Activated CD4-positive, alpha-beta T cell treated with anti-CD3 and anti-CD28 coated beads for 36 hours (primary cell): ENCODE measurements at regions not wholly inside any gene's neighbourhood (a gene's known extent, or its start where the extent isn't known, plus 50 kb on each side); places are given as distances from the start of the nearest gene placed in this dataset.

Experiments used
- ATAC-seq: fragments of 200-7000 bp; cut with Tn5 transposase; one replicate; pipeline ENCODE4 v1.10.0; 2021; ENCODE audit warnings: mild to moderate bottlenecking, moderate library complexity
- CTCF ChIA-PET: fragments of 350-600 bp; sonication (Branson Sonifier 250); formaldehyde crosslinking; loops from one replicate; lab custom pipeline; 2021; ENCODE audit warnings: antibody characterized with exemption; lab: Charles Lee
- POLR2A ChIA-PET: fragments of 350-600 bp; sonication (Branson Sonifier 250); formaldehyde crosslinking; loops from one replicate; lab custom pipeline; 2021; ENCODE audit warnings: antibody characterized with exemption, inconsistent platforms; lab: Charles Lee
- DNase-seq: peaks from one replicate; pipeline ENCODE4 v3.0.0-alpha.2; 2020
- H3K27ac Mint-ChIP-seq: one replicate; pipeline ENCODE4 v1.8.0; 2021; ENCODE audit warnings: mixed read lengths
- H3K27me3 Mint-ChIP-seq: one replicate; pipeline ENCODE4 v1.8.0; 2021; ENCODE audit warnings: mixed read lengths
- H3K36me3 Mint-ChIP-seq: one replicate; pipeline ENCODE4 v1.8.0; 2021; ENCODE audit warnings: low read depth, mixed read lengths
- H3K4me1 Mint-ChIP-seq: one replicate; pipeline ENCODE4 v1.8.0; 2021; ENCODE audit warnings: mixed read lengths
- H3K4me3 Mint-ChIP-seq: one replicate; pipeline ENCODE4 v1.8.0; 2021; ENCODE audit warnings: mild to moderate bottlenecking, moderate library complexity, mixed read lengths
- H3K9me3 Mint-ChIP-seq: one replicate; pipeline ENCODE4 v1.8.0; 2021; ENCODE audit warnings: low read depth, mixed read lengths
- intact Hi-C, 2 experiments: fragments of 100-400 bp; cut with DNase I in 1 of 2; cut with micrococcal nuclease in 1 of 2; formaldehyde crosslinking; loops; one replicate each; pipeline versions ENCODE4 v1.14.2 to v1.15.1; 2022 to 2024; cut with DNase I, micrococcal nuclease

DNA sequence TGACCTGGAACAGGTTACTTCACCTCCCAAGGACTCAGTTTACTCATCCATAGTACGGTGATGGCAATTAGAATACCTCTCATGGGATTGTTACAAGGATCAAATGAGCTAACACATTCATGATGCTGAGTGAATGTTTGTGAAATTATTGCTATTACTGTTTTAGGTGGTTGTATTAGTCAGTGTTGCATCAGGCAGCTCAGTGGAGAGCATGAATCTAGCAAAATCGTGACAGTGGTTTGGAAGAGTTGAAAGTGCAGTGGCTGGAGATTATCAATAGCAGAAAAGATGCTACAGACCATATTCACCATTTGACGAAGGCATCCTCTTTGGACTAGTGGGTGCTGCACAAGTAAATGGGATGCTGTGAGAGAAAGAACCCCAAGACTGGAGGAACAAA, 50.4 kb upstream of the CTNNBL1 start:
- H3K36me3 Mint-ChIP-seq, result no peaks in the 10 kb centered on the region
- ATAC-seq (peak; percentile 90), DNase-seq (peak; percentile 33)
- peaks cover 4% of the 10 kb centered on the region for H3K4me1 Mint-ChIP-seq
- H3K4me3 Mint-ChIP-seq, result no peak overlapping the region
- intact Hi-C loops, result no loop called here
- H3K27me3 Mint-ChIP-seq, result peaks cover 47% of the 10 kb centered on the region
- ChIA-PET POLR2A (no interaction called here), CTCF (interaction anchor here (0.7 kb wide), 1 partner anchor 86 kb away, joined by 3 read pairs; no protein-coding TSS in a partner anchor)
- no peaks in the 10 kb centered on the region for H3K9me3 Mint-ChIP-seq
- H3K27ac Mint-ChIP-seq, result no peak overlapping the region

DNA sequence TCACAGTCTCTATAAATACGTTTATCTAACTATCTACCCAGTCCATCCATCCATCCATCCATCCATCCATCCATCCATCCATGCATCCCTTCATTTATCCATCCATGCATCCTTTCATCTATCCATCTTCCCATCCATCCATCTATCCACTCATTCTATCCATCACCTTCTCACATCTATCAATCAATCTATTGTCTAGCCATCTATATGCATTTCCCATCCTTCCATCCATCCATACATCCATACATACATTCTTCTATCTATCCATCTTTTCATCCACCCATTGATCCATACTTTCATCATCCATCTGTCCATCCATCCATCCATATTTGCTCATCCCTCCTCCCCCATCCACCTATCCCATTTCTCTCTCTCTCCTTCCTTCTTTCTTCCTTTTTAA, 51.6 kb upstream of the CTNNBL1 start:
- CTCF ChIA-PET, result interaction anchor here (0.6 kb wide), 1 partner anchor 33 kb away, joined by 4 read pairs; no protein-coding TSS in a partner anchor
- H3K4me1 Mint-ChIP-seq, result peaks cover 4% of the 10 kb centered on the region

DNA sequence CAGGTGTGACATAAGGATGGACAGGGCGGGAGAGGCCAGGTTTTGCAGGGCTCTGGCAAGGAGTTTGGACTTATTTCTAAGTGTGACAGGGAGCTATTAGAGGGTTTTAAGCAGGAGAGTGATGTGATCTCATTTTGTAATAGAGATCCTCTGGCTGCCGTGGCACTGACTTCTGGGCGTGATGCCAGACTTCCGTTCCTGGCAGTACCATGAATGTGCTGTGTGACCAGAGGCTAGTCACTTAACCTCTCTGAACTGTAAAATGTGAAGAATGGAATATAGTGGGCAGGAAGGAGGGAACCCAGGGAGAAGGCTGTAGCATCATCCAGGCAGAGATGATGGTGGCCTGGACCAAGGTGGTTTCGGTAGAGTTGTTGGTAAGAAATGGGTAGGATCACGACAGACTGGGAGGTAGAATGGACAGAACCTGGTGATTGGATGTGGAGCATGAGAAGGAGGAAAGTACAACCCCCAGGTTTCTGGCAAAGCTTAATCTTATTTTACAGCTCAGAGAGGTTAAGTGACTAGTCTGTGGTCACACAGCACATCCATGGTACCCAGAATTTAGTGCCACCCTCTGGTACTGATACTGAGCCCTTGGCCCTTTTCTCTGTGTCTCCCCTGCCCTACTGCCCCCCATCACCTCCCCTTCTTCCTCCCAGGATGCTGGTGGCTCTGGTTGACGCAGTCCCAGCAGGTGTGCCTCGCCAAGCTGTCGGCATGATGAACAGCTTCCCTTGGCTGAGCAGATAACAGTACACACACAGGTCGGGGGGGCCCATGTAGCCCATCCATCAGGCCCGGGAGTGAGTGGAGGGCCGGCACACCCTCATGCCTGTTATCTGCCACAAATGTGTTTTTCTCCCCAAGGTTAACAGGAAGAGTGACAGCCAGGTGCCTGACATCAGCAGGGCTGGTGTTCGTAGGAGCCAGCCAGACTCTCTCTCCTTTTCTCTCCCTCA, 52.9 kb upstream of the CTNNBL1 start:
- Mint-ChIP-seq H3K27me3 (peaks cover 41% of the 10 kb centered on the region), H3K4me1 (peaks cover 4% of the 10 kb centered on the region), H3K36me3 (no peaks in the 10 kb centered on the region), H3K4me3 (no peak overlapping the region), H3K9me3 (no peaks in the 10 kb centered on the region), H3K27ac (no peak overlapping the region)
- ATAC-seq, result no peak
- CTCF ChIA-PET, result interaction anchor here (0.7 to 1.5 kb wide), 3 partner anchors 11 to 218 kb away, joined by 3 to 6 read pairs (median 3); no protein-coding TSS in a partner anchor
- POLR2A ChIA-PET, result no interaction called here
- no peak for DNase-seq
- intact Hi-C loops, result no loop called here

More for the DNA sequence above, 51.6 kb upstream of the CTNNBL1 start:
- Mint-ChIP-seq H3K36me3 (no peaks in the 10 kb centered on the region), H3K9me3 (no peaks in the 10 kb centered on the region), H3K27me3 (peaks cover 45% of the 10 kb centered on the region), H3K27ac (no peak overlapping the region), H3K4me3 (no peak overlapping the region)
- intact Hi-C loops, result no loop called here
- POLR2A ChIA-PET, result interaction anchor here (0.7 kb wide), 1 partner anchor 377 kb away, joined by 5 read pairs; no protein-coding TSS in a partner anchor
- DNase-seq (no peak), ATAC-seq (no peak)

DNA sequence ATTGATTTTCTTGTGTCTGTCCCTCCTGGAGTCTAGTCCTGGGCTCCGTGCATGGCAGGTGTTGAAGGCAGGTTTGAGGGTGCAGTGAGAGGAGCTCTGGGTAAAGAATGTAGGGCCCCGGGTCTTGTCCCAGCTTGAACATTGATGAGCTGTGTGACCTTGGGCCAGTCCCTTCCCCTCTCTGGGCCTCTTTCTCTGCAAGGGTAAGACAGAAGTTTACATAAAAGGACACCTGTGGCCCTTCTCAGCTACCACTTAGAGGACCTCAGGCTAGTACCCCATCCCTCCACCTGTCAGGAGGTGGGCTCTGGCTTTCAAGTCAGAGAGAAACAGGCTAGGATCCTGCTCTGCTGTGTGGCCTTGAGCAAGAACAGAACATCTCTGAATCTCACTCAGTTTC, 55.3 kb upstream of the CTNNBL1 start:
- ChIA-PET POLR2A (no interaction called here), CTCF (interaction anchor here (0.9 kb wide), 1 partner anchor 583 kb away, joined by 3 read pairs; no protein-coding TSS in a partner anchor)
- Mint-ChIP-seq H3K36me3 (no peaks in the 10 kb centered on the region), H3K9me3 (no peaks in the 10 kb centered on the region), H3K4me3 (no peak overlapping the region), H3K4me1 (peaks cover 3% of the 10 kb centered on the region), H3K27ac (no peak overlapping the region), H3K27me3 (peaks cover 40% of the 10 kb centered on the region)
- intact Hi-C loops, result no loop called here
- ATAC-seq (no peak), DNase-seq (no peak)

GRCh38 chr20:37636977-37637376, 56.9 kb upstream of the CTNNBL1 start:
- CTCF ChIA-PET, result interaction anchor here (0.9 kb wide), 1 partner anchor 117 kb away, joined by 4 read pairs; no protein-coding TSS in a partner anchor
- POLR2A ChIA-PET, result no interaction called here
- H3K4me1 Mint-ChIP-seq, result no peaks in the 10 kb centered on the region
- intact Hi-C loops, result no loop called here
- H3K27ac Mint-ChIP-seq, result no peak overlapping the region
- peaks cover 39% of the 10 kb centered on the region for H3K27me3 Mint-ChIP-seq
- no peak overlapping the region for H3K4me3 Mint-ChIP-seq
- ATAC-seq (no peak), DNase-seq (no peak)
- H3K36me3 Mint-ChIP-seq, result no peaks in the 10 kb centered on the region
- no peaks in the 10 kb centered on the region for H3K9me3 Mint-ChIP-seq

- CTCF ChIA-PET, result interaction anchor here (0.9 kb wide), 1 partner anchor 118 kb away, joined by 4 read pairs; no protein-coding TSS in a partner anchor
Measured at GRCh38 chr20:37636212-37636975, 57.4 kb upstream of the CTNNBL1 start.

DNA sequence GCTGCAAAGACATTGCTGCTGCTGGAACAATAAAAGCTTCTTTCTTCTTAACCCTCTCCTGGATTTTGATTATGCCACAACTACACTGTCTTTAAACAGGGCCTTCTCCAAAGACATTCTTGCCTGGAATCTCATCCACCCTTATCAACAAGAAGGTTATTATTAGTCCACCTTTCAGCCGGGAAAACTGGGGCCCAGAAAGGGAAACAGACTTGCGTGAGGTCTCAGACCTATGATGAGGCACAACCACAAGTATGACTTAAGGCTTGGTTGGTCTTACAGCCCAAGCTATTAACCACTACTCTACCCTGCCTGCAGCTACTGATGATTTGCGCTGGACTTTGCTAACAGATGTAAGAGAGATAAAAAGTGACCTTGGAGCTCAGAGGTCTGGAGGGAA, 62.8 kb upstream of the CTNNBL1 start:
- Mint-ChIP-seq H3K4me1 (no peaks in the 10 kb centered on the region), H3K27ac (no peak overlapping the region), H3K27me3 (peaks cover 48% of the 10 kb centered on the region), H3K9me3 (no peaks in the 10 kb centered on the region), H3K36me3 (no peaks in the 10 kb centered on the region), H3K4me3 (no peak overlapping the region)
- intact Hi-C loops, result no loop called here
- ChIA-PET POLR2A (no interaction called here), CTCF (interaction anchor here (1.4 kb wide), 1 partner anchor 9 kb away, joined by 6 read pairs; no protein-coding TSS in a partner anchor)
- ATAC-seq (no peak), DNase-seq (no peak)

More at GRCh38 chr20:37636212-37636975, 57.4 kb upstream of the CTNNBL1 start:
- H3K4me3 Mint-ChIP-seq, result no peak overlapping the region
- no peaks in the 10 kb centered on the region for H3K36me3 Mint-ChIP-seq
- H3K9me3 Mint-ChIP-seq, result no peaks in the 10 kb centered on the region
- H3K4me1 Mint-ChIP-seq, result no peaks in the 10 kb centered on the region
- intact Hi-C loops, result no loop called here
- no peak for ATAC-seq
- POLR2A ChIA-PET, result no interaction called here
- no peak for DNase-seq
- peaks cover 34% of the 10 kb centered on the region for H3K27me3 Mint-ChIP-seq
- no peak overlapping the region for H3K27ac Mint-ChIP-seq

DNA sequence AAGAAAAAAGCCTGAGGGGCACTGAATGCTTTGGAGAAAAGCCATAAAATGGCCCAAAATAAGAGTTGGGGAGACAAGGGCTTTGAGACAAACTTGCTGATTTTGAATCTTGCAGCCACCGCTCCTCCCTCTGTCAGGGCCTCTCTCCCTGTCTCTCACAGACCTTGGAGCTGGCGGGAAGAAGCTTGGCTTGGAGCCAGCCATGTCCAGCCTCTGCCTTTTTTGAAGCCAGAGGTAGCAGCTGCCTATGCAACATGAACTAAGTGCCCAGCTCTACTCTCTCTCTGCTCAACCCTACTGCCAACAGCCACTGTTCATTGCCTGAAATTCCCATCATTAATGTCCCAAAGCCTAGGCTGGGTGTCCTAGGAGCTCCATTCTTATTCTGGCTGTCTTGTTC, 63.7 kb upstream of the CTNNBL1 start:
- ATAC-seq (no peak), DNase-seq (no peak)
- POLR2A ChIA-PET, result no interaction called here
- intact Hi-C loops, result no loop called here
- Mint-ChIP-seq H3K4me3 (no peak overlapping the region), H3K9me3 (no peaks in the 10 kb centered on the region), H3K4me1 (no peaks in the 10 kb centered on the region), H3K27ac (no peak overlapping the region), H3K27me3 (peaks cover 51% of the 10 kb centered on the region), H3K36me3 (no peaks in the 10 kb centered on the region)
- CTCF ChIA-PET, result interaction anchor here (1.4 kb wide), 1 partner anchor 10 kb away, joined by 6 read pairs; no protein-coding TSS in a partner anchor

DNA sequence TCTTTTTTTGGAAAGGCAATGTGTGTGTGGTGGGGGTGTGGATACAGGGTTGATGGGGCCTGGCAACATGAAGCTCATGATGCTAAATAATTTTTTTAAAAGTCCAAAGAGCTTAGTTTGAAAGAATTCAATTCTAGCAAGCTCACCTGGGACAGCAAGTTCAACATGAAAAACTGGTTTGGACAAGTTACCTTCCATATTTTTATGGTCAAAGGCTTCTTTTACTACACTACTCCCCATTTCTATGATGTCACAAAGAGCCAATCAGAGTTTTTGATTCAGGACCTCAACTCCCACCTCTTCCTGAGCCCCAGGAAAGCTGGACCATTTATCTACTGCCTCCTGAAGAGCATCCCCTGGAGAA, 66.1 kb upstream of the CTNNBL1 start:
- Mint-ChIP-seq H3K4me3 (no peak overlapping the region), H3K27ac (no peak overlapping the region), H3K36me3 (no peaks in the 10 kb centered on the region), H3K9me3 (no peaks in the 10 kb centered on the region), H3K4me1 (no peaks in the 10 kb centered on the region), H3K27me3 (peaks cover 50% of the 10 kb centered on the region)
- intact Hi-C loops, result no loop called here
- DNase-seq, result no peak
- ATAC-seq, result no peak
- POLR2A ChIA-PET, result no interaction called here
- CTCF ChIA-PET, result interaction anchor here (0.9 kb wide), 1 partner anchor 12 kb away, joined by 3 read pairs; no protein-coding TSS in a partner anchor

GRCh38 chr20:37627060-37627766, 66.6 kb upstream of the CTNNBL1 start:
- H3K27me3 Mint-ChIP-seq, result peaks cover 49% of the 10 kb centered on the region
- no peak overlapping the region for H3K4me3 Mint-ChIP-seq
- ATAC-seq (no peak), DNase-seq (peak; percentile 66)
- no peaks in the 10 kb centered on the region for H3K4me1 Mint-ChIP-seq
- H3K36me3 Mint-ChIP-seq, result no peaks in the 10 kb centered on the region
- H3K9me3 Mint-ChIP-seq, result no peaks in the 10 kb centered on the region
- H3K27ac Mint-ChIP-seq, result no peak overlapping the region
- CTCF ChIA-PET, result interaction anchor here (0.9 kb wide), 2 partner anchors 11 to 596 kb away, joined by 3 read pairs; no protein-coding TSS in a partner anchor
- POLR2A ChIA-PET, result no interaction called here
- intact Hi-C loops, result no loop called here

- Mint-ChIP-seq H3K27ac (no peak overlapping the region), H3K4me1 (no peaks in the 10 kb centered on the region), H3K27me3 (peaks cover 46% of the 10 kb centered on the region), H3K4me3 (no peak overlapping the region), H3K36me3 (no peaks in the 10 kb centered on the region), H3K9me3 (no peaks in the 10 kb centered on the region)
- intact Hi-C loops, result no loop called here
- ChIA-PET CTCF (interaction anchor here (0.8 kb wide), 1 partner anchor 83 kb away, joined by 3 read pairs; no protein-coding TSS in a partner anchor), POLR2A (no interaction called here)
- no peak for DNase-seq
- no peak for ATAC-seq
Measured at GRCh38 chr20:37624963-37625362, 68.9 kb upstream of the CTNNBL1 start.
